GM21737 (cell line): ENCODE measurements at regions not wholly inside any gene's neighbourhood (a gene's known extent, or its start where the extent isn't known, plus 50 kb on each side); places are given as distances from the start of the nearest gene placed in this dataset.

Source experiments
- ATAC-seq: cut with Tn5 transposase; IDR thresholded peaks from one replicate; pipeline ENCODE4 v1.9.1; 2021; ENCODE audit warnings: mild to moderate bottlenecking, moderate library complexity; ENCODE audit not compliant: unreplicated experiment

- ATAC-seq: no peak
Observed at GRCh38 chr10:91035650-91036292, 114.9 kb upstream of the ANKRD1 start.

- no peak for ATAC-seq
Observed at GRCh38 chr10:91036807-91037411, 116.0 kb upstream of the ANKRD1 start.

GRCh38 chr10:91038971-91039370 is 118.1 kb upstream of the ANKRD1 start:
- ATAC-seq: no peak

GRCh38 chr10:91040343-91040742 is 119.5 kb upstream of the ANKRD1 start:
- ATAC-seq: no peak

- no peak for ATAC-seq
Observed at GRCh38 chr10:91042069-91042468, 121.2 kb upstream of the ANKRD1 start.

GRCh38 chr10:91043173-91043910 is 122.5 kb upstream of the ANKRD1 start:
- ATAC-seq: no peak

GRCh38 chr10:91046869-91047268 is 126.0 kb upstream of the ANKRD1 start:
- ATAC-seq: no peak

- ATAC-seq: no peak
Observed at GRCh38 chr10:91048380-91048779, 127.5 kb upstream of the ANKRD1 start.

GRCh38 chr10:91049296-91049987 is 128.6 kb upstream of the ANKRD1 start:
- no peak for ATAC-seq

- no peak for ATAC-seq
Observed at GRCh38 chr10:91049988-91050360, 129.1 kb upstream of the ANKRD1 start.

- no peak for ATAC-seq
Observed at GRCh38 chr10:91050371-91051034, 129.6 kb upstream of the ANKRD1 start.

GRCh38 chr10:91051829-91052228 is 130.9 kb upstream of the ANKRD1 start:
- ATAC-seq: no peak

- ATAC-seq: no peak
Observed at GRCh38 chr10:91054325-91054724, 133.4 kb upstream of the ANKRD1 start.

- no peak for ATAC-seq
Observed at GRCh38 chr10:91061187-91061586, 140.3 kb upstream of the ANKRD1 start.

GRCh38 chr10:91061608-91062007 is 140.7 kb upstream of the ANKRD1 start:
- ATAC-seq: no peak

- ATAC-seq: no peak
Observed at GRCh38 chr10:91062091-91062490, 141.2 kb upstream of the ANKRD1 start.

- ATAC-seq: no peak
Observed at GRCh38 chr10:91071786-91072185, 148.7 kb upstream of the PCGF5 start.

- no peak for ATAC-seq
Observed at GRCh38 chr10:91073286-91073979, 147.0 kb upstream of the PCGF5 start.

GRCh38 chr10:91076991-91077548 is 143.4 kb upstream of the PCGF5 start:
- no peak for ATAC-seq

GRCh38 chr10:91077549-91078071 is 142.9 kb upstream of the PCGF5 start:
- no peak for ATAC-seq
